SK-N-SH (cell line): ENCODE measurements at regions not wholly inside any gene's neighbourhood (a gene's known extent, or its start where the extent isn't known, plus 50 kb on each side); places are given as distances from the start of the nearest gene placed in this dataset.

ENCODE experiments used
- CTCF ChIA-PET: fragments of 300-600, 350-600 bp; formaldehyde crosslinking; extraction: SDS; loops from one replicate; lab custom pipeline; 2021; lab: Yijun Ruan, JAX
- POLR2A ChIA-PET: fragments of 350-600 bp; sonication (Branson Sonifier 250); formaldehyde crosslinking; extraction: SDS; loops from one replicate; lab custom pipeline; 2020; ENCODE audit warnings: antibody characterized with exemption, inconsistent platforms; lab: Yijun Ruan, JAX
- DNase-seq: peaks from one replicate; pipeline ENCODE4 v3.0.0; 2012
- H2AFZ ChIP-seq: fragments of 200-600 bp; sonication (generic); 2 replicates; pipeline ENCODE4 v1.8.1; 2016; ENCODE audit warnings: antibody characterized with exemption, mild to moderate bottlenecking, low read depth
- H3F3A ChIP-seq: fragments of 200-600 bp; sonication (generic); replicated peaks from 2 replicates; pipeline ENCODE3; 2016; ENCODE audit warnings: antibody characterized with exemption, mild to moderate bottlenecking; ENCODE audit not compliant: insufficient read depth
- H3K27ac ChIP-seq, 2 experiments: fragments of 200-500 bp in 1 of 2; fragments of 200-600 bp in 1 of 2; sonication (Bioruptor generic) in 1 of 2; sonication (generic), shearing (Covaris generic) in 1 of 2; 2 replicates each; pipeline versions ENCODE4 v1.5.1 to v1.6.1; 2014 to 2016; ENCODE audit warnings: low read depth in 2 of 2, inconsistent platforms in 1 of 2, low read length in 1 of 2, mild to moderate bottlenecking in 1 of 2, mixed read lengths in 1 of 2
- H3K27me3 ChIP-seq: fragments of 200-600 bp; sonication (generic), shearing (Covaris generic); 2 replicates; pipeline ENCODE4 v1.6.1; 2016; ENCODE audit warnings: mixed run types; ENCODE audit not compliant: insufficient read depth
- H3K36me3 ChIP-seq, 2 experiments: fragments of 200-500 bp in 1 of 2; fragments of 200-600 bp in 1 of 2; sonication (Bioruptor generic) in 1 of 2; sonication (generic) in 1 of 2; replicated peaks in 1 of 2; 2 replicates each; pipeline versions ENCODE3 to v1.5.1; 2014 to 2016; ENCODE audit warnings: low read length in 1 of 2, mild to moderate bottlenecking in 1 of 2; ENCODE audit not compliant: insufficient read depth in 2 of 2, control insufficient read depth in 1 of 2
- H3K4me1 ChIP-seq, 2 experiments: fragments of 200-500 bp in 1 of 2; fragments of 200-600 bp in 1 of 2; sonication (Bioruptor generic) in 1 of 2; sonication (generic), shearing (Covaris generic) in 1 of 2; 2 replicates each; pipeline versions ENCODE4 v1.5.1 to v1.6.1; 2014 to 2016; ENCODE audit warnings: low read depth in 1 of 2, low read length in 1 of 2, mixed run types in 1 of 2; ENCODE audit not compliant: insufficient read depth in 2 of 2, control insufficient read depth in 1 of 2
- H3K4me2 ChIP-seq: fragments of 200-600 bp; sonication (generic), shearing (Covaris generic); 2 replicates; pipeline ENCODE4 v1.6.1; 2017; ENCODE audit warnings: mixed run types
- H3K4me3 ChIP-seq, 2 experiments: fragments of 200-500 bp in 1 of 2; fragments of 200-600 bp in 1 of 2; sonication (Bioruptor generic) in 1 of 2; sonication (generic), shearing (Covaris generic) in 1 of 2; 2 replicates each; pipeline versions ENCODE4 v1.5.1 to v1.8.1; 2014 to 2016; ENCODE audit warnings: low read depth in 2 of 2, inconsistent platforms in 1 of 2, low read length in 1 of 2, mild to moderate bottlenecking in 1 of 2, mixed read lengths in 1 of 2, moderate library complexity in 1 of 2
- H3K79me2 ChIP-seq: fragments of 200-600 bp; sonication (generic); 2 replicates; pipeline ENCODE4 v1.8.1; 2017; ENCODE audit warnings: mild to moderate bottlenecking; ENCODE audit not compliant: insufficient read depth
- H3K9ac ChIP-seq: fragments of 200-600 bp; sonication (generic); 2 replicates; pipeline ENCODE4 v1.6.1; 2017; ENCODE audit warnings: mixed run types
- H3K9me2 ChIP-seq: fragments of 200-600 bp; sonication (generic); 2 replicates; pipeline ENCODE4 v1.6.1; 2017; ENCODE audit warnings: mixed run types
- H3K9me3 ChIP-seq: fragments of 200-600 bp; sonication (generic); 2 replicates; pipeline ENCODE4 v1.6.1; 2017; ENCODE audit warnings: mixed run types, mild to moderate bottlenecking, moderate library complexity
- H4K20me1 ChIP-seq: fragments of 200-600 bp; sonication (generic); 2 replicates; pipeline ENCODE4 v1.6.1; 2017; ENCODE audit warnings: mild to moderate bottlenecking, mixed run types; ENCODE audit not compliant: insufficient read depth
- ELF1 ChIP-seq: IDR thresholded peaks from 2 replicates; pipeline ENCODE4 v1.4.0; 2012
- EP300 ChIP-seq, 2 experiments: IDR thresholded peaks; 2 replicates each; pipeline versions ENCODE4 v1.4.0 to v1.6.1; 2012; ENCODE audit warnings: borderline replicate concordance in 1 of 2, low read depth in 1 of 2, low read length in 1 of 2
- FOSL2 ChIP-seq: IDR thresholded peaks from 2 replicates; pipeline ENCODE4 v1.4.0; 2012; ENCODE audit warnings: low read depth, mild to moderate bottlenecking, moderate library complexity, borderline replicate concordance
- FOXJ3 ChIP-seq: sonication (generic); formaldehyde crosslinking; IDR thresholded peaks from 2 replicates; pipeline ENCODE4 v1.5.1; 2020; ENCODE audit warnings: mild to moderate bottlenecking, missing genetic modification reagents
- FOXM1 ChIP-seq: IDR thresholded peaks from 2 replicates; pipeline ENCODE4 v1.4.0; 2012; ENCODE audit warnings: low read depth, mild to moderate bottlenecking
- GABPA ChIP-seq: IDR thresholded peaks from 2 replicates; pipeline ENCODE4 v1.4.0; 2012; ENCODE audit warnings: low read depth, mild to moderate bottlenecking
- JUND ChIP-seq: IDR thresholded peaks from 2 replicates; pipeline ENCODE4 v1.4.0; 2012
- MAX ChIP-seq: IDR thresholded peaks from 2 replicates; pipeline ENCODE4 v1.4.0; 2012; ENCODE audit warnings: low read depth
- MEF2A ChIP-seq: IDR thresholded peaks from 2 replicates; pipeline ENCODE4 v1.4.0; 2012; ENCODE audit warnings: low read depth, borderline replicate concordance
- NRF1 ChIP-seq: IDR thresholded peaks from 2 replicates; pipeline ENCODE4 v1.6.1; 2012; ENCODE audit warnings: low read depth, mild to moderate bottlenecking, low read length
- RAD21 ChIP-seq: IDR thresholded peaks from 2 replicates; pipeline ENCODE4 v1.6.1; 2012; ENCODE audit warnings: mild to moderate bottlenecking, low read length
- RCOR1 ChIP-seq: fragments of 150-350 bp; IDR thresholded peaks from 2 replicates; pipeline ENCODE4 v1.6.1; 2017; ENCODE audit warnings: antibody characterized with exemption, low read length
- RXRA ChIP-seq: IDR thresholded peaks from 2 replicates; pipeline ENCODE4 v1.4.0; 2012; ENCODE audit warnings: low read depth, mild to moderate bottlenecking, borderline replicate concordance
- SMC3 ChIP-seq: IDR thresholded peaks from 2 replicates; pipeline ENCODE4 v1.6.1; 2012; ENCODE audit warnings: low read depth, low read length, improper control_type of control experiment
- TAF1 ChIP-seq: IDR thresholded peaks from 2 replicates; pipeline ENCODE4 v1.6.1; 2012; ENCODE audit warnings: low read depth, mild to moderate bottlenecking, low read length, moderate library complexity, borderline replicate concordance
- TCF12 ChIP-seq: IDR thresholded peaks from 2 replicates; pipeline ENCODE4 v1.4.0; 2012
- TEAD4 ChIP-seq: IDR thresholded peaks from 2 replicates; pipeline ENCODE4 v1.4.0; 2012; ENCODE audit warnings: mild to moderate bottlenecking, borderline replicate concordance; ENCODE audit not compliant: insufficient read depth
- USF1 ChIP-seq: IDR thresholded peaks from 2 replicates; pipeline ENCODE4 v1.4.0; 2012; ENCODE audit warnings: low read depth, borderline replicate concordance
- USF2 ChIP-seq: fragments of 150-350 bp; IDR thresholded peaks from 2 replicates; pipeline ENCODE4 v1.6.1; 2017; ENCODE audit warnings: antibody characterized with exemption, low read length, low read depth, borderline replicate concordance
- YY1 ChIP-seq: IDR thresholded peaks from 2 replicates; pipeline ENCODE4 v1.4.0; 2012; ENCODE audit warnings: low read depth, mild to moderate bottlenecking
- WGBS: methylation state at CpG from one replicate; pipeline ENCODE4 v1.1.6; 2017; ENCODE audit warnings: low lambda C conversion rate; 5-methylcytosine and 5-hydroxymethylcytosine counted together
- TF ChIP-seq, protein P1 (sequence below): IDR thresholded peaks from 2 replicates; pipeline ENCODE4; 2012
- TF ChIP-seq, protein P2 (sequence below): fragments of 150-350 bp; IDR thresholded peaks from 2 replicates; pipeline ENCODE4 v1.6.1; 2016; ENCODE audit warnings: mild to moderate bottlenecking, low read depth, low read length

- Histone ChIP-seq H3K36me3 (no peaks in the 10 kb centered on the region), H3K27ac (peak overlapping the region in 1 of 2 experiments; percentile 18; a peak in 1 of 4 replicates), H3K4me3 (no peak overlapping the region), H4K20me1 (no peaks in the 10 kb centered on the region), H2AFZ (no peak overlapping the region), H3F3A (no peaks in the 10 kb centered on the region), H3K4me2 (no peak overlapping the region), H3K9me2 (no peaks in the 10 kb centered on the region), H3K79me2 (no peaks in the 10 kb centered on the region), H3K9me3 (no peaks in the 10 kb centered on the region), H3K27me3 (no peaks in the 10 kb centered on the region), H3K4me1 (peaks cover 0 to 10% of the 10 kb centered on the region in 2 experiments; a peak in 1 of 4 replicates), H3K9ac (no peak overlapping the region)
- 94% methylated on average over 4 of the region's 4 CpGs for WGBS
- POLR2A ChIA-PET, result no interaction called here
- CTCF ChIA-PET, result interaction anchor here (0.7 to 0.8 kb wide), 2 partner anchors 19 to 23 kb away, joined by 3 read pairs; no protein-coding TSS in a partner anchor
- no peak for DNase-seq
- TF ChIP-seq TAF1, result no peak
- no peak for TF ChIP-seq RAD21
- TF ChIP-seq RCOR1, result no peak
- no peak for TF ChIP-seq USF1
- TF ChIP-seq RXRA, result no peak
- no peak for TF ChIP-seq MEF2A
- TF ChIP-seq TCF12, result no peak
- TF ChIP-seq, protein P1, sequence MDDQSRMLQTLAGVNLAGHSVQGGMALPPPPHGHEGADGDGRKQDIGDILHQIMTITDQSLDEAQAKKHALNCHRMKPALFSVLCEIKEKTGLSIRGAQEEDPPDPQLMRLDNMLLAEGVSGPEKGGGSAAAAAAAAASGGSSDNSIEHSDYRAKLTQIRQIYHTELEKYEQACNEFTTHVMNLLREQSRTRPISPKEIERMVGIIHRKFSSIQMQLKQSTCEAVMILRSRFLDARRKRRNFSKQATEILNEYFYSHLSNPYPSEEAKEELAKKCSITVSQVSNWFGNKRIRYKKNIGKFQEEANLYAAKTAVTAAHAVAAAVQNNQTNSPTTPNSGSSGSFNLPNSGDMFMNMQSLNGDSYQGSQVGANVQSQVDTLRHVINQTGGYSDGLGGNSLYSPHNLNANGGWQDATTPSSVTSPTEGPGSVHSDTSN, result no peak
Observed at GRCh38 chr1:56417646-56418045, 161.7 kb downstream of the PLPP3 start.

- H3K4me2 ChIP-seq, result no peak overlapping the region
- no peaks in the 10 kb centered on the region for H3K79me2 ChIP-seq
- WGBS, result 65% methylated on average over 2 of the region's 2 CpGs
- CTCF ChIA-PET, result no interaction called here
- no peaks in the 10 kb centered on the region for H3K9me3 ChIP-seq
- H3F3A ChIP-seq, result no peaks in the 10 kb centered on the region
- H4K20me1 ChIP-seq, result no peaks in the 10 kb centered on the region
- no peak overlapping the region for H3K9ac ChIP-seq
- no peak overlapping the region for H3K27ac ChIP-seq
- H3K4me1 ChIP-seq, result peaks cover 0 to 10% of the 10 kb centered on the region in 2 experiments; a peak in 1 of 4 replicates
- no peaks in the 10 kb centered on the region for H3K27me3 ChIP-seq
- DNase-seq, result no peak
- H3K9me2 ChIP-seq, result no peaks in the 10 kb centered on the region
- H3K4me3 ChIP-seq, result no peak overlapping the region
- POLR2A ChIA-PET, result no interaction called here
- no peak overlapping the region for H2AFZ ChIP-seq
- no peak for TF ChIP-seq SMC3
- TF ChIP-seq YY1, result no peak
- no peak for TF ChIP-seq FOSL2
- no peak for TF ChIP-seq TAF1
- no peaks in the 10 kb centered on the region for H3K36me3 ChIP-seq
Observed at GRCh38 chr1:56416495-56416894, 162.9 kb downstream of the PLPP3 start.

GRCh38 chr1:56415720-56416119 lies 163.6 kb downstream of the PLPP3 start:
- WGBS, result 87% methylated on average over 3 of the region's 4 CpGs
- Histone ChIP-seq H4K20me1 (no peaks in the 10 kb centered on the region), H3K4me1 (peaks cover 0 to 10% of the 10 kb centered on the region in 2 experiments; a peak in 1 of 4 replicates), H3K79me2 (no peaks in the 10 kb centered on the region), H3K9me2 (no peaks in the 10 kb centered on the region), H3K4me3 (no peak overlapping the region), H3K27me3 (no peaks in the 10 kb centered on the region), H2AFZ (no peak overlapping the region), H3K27ac (no peak overlapping the region), H3K9ac (no peak overlapping the region), H3K4me2 (no peak overlapping the region), H3F3A (no peaks in the 10 kb centered on the region), H3K36me3 (no peaks in the 10 kb centered on the region), H3K9me3 (no peaks in the 10 kb centered on the region)
- ChIA-PET CTCF (no interaction called here), POLR2A (no interaction called here)
- DNase-seq, result no peak
- TF ChIP-seq JUND (no peak), USF2 (no peak), GABPA (no peak), RCOR1 (no peak), EP300 (IDR thresholded peaks at IDR 0.05; ENCODE audit: borderline replicate concordance in 1 of 2, low read depth in 1 of 2, low read length in 1 of 2) (no peak), ELF1 (no peak), FOXM1 (no peak), MAX (no peak), FOXJ3 (CRISPR knock-in tag) (no peak), TEAD4 (no peak), NRF1 (no peak)
- TF ChIP-seq, protein P2, sequence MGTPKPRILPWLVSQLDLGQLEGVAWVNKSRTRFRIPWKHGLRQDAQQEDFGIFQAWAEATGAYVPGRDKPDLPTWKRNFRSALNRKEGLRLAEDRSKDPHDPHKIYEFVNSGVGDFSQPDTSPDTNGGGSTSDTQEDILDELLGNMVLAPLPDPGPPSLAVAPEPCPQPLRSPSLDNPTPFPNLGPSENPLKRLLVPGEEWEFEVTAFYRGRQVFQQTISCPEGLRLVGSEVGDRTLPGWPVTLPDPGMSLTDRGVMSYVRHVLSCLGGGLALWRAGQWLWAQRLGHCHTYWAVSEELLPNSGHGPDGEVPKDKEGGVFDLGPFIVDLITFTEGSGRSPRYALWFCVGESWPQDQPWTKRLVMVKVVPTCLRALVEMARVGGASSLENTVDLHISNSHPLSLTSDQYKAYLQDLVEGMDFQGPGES, result no peak
